SK-MEL-5 (cell line): ENCODE measurements at regions not wholly inside any gene's neighbourhood (a gene's known extent, or its start where the extent isn't known, plus 50 kb on each side); places are given as distances from the start of the nearest gene placed in this dataset.
A peak's percentile ranks its signal among the peaks of the same experiment; 100 is the strongest.

Source experiments
- DNase-seq: peaks from one replicate; pipeline ENCODE4 v3.0.0-alpha.2; 2016; ENCODE audit warnings: low read depth, low spot score
- in situ Hi-C: cut with HindIII; loops from 2 replicates; pipeline ENCODE4 v1.10.0; 2016; ENCODE audit warnings: low sequenced_read_pairs, high pct_unique_total_duplicates, low pct_unique_long_range_greater_than_20kb
- small RNA-seq, 2 experiments: library from RNA; depleted of rRNA; stranded (forward); fragments of <200 nt; gene quantifications; one replicate each; pipeline ENCODE3, GENCODE V24; 2014

- in situ Hi-C loops: no loop called here
- DNase-seq: peak; percentile 50
Observed at GRCh38 chr20:63056236-63057170, 49.7 kb upstream of the BHLHE23 start.

Small RNA genes in the stretch of these regions (small RNA-seq; reads per million reads assigned to genes)
- gene RF00635: 0 reads per million in 2 experiments
